Smooth muscle cell (in vitro differentiated cells): ENCODE measurements at regions not wholly inside any gene's neighbourhood (a gene's known extent, or its start where the extent isn't known, plus 50 kb on each side); places are given as distances from the start of the nearest gene placed in this dataset.

Experiments used
- DNase-seq: peaks from one replicate; lab custom pipeline; 2025; ENCODE audit not compliant: unreplicated experiment; lab: John Stamatoyannopoulos, UW
- H2AFZ ChIP-seq: fragments of 200-600 bp; sonication (generic); 2 replicates; pipeline ENCODE4 v1.6.0; 2016; ENCODE audit warnings: antibody characterized with exemption, low read depth, mild to moderate bottlenecking
- H3F3A ChIP-seq: fragments of 200-600 bp; sonication (generic); 2 replicates; pipeline ENCODE4 v1.6.0; 2017; ENCODE audit warnings: antibody characterized with exemption, low read depth
- H3K27ac ChIP-seq: fragments of 200-600 bp; sonication (generic); 2 replicates; pipeline ENCODE4 v1.5.1; 2016; ENCODE audit warnings: low read depth, mild to moderate bottlenecking
- H3K27me3 ChIP-seq: fragments of 200-600 bp; sonication (generic); 2 replicates; pipeline ENCODE4 v1.6.1; 2016; ENCODE audit warnings: low read depth, mild to moderate bottlenecking
- H3K36me3 ChIP-seq: fragments of 200-600 bp; sonication (generic); 2 replicates; pipeline ENCODE4 v1.5.1; 2016; ENCODE audit warnings: low read depth
- H3K4me1 ChIP-seq: fragments of 200-600 bp; sonication (generic); 2 replicates; pipeline ENCODE4 v1.5.1; 2016; ENCODE audit warnings: low read depth
- H3K4me2 ChIP-seq: fragments of 200-600 bp; sonication (generic); 2 replicates; pipeline ENCODE4 v1.6.0; 2016; ENCODE audit warnings: mild to moderate bottlenecking
- H3K4me3 ChIP-seq: fragments of 200-600 bp; sonication (generic); 2 replicates; pipeline ENCODE4 v1.5.1; 2016; ENCODE audit warnings: mild to moderate bottlenecking
- H3K79me2 ChIP-seq: fragments of 200-600 bp; sonication (generic); 2 replicates; pipeline ENCODE4 v1.6.0; 2016; ENCODE audit warnings: low read depth, mild to moderate bottlenecking
- H3K9ac ChIP-seq: fragments of 200-600 bp; sonication (generic); 2 replicates; pipeline ENCODE4 v1.6.0; 2016; ENCODE audit warnings: low read depth
- H3K9me3 ChIP-seq: fragments of 200-600 bp; sonication (generic); replicated peaks from 2 replicates; pipeline ENCODE4 v1.5.1; 2016; ENCODE audit warnings: low read depth
- H4K20me1 ChIP-seq: fragments of 200-600 bp; sonication (generic); 2 replicates; pipeline ENCODE4 v1.6.0; 2016; ENCODE audit warnings: low read depth
- WGBS: methylation state at CpG from one replicate; pipeline ENCODE4 v1.1.7; 2016; ENCODE audit warnings: low lambda C conversion rate; 5-methylcytosine and 5-hydroxymethylcytosine counted together
- TF ChIP-seq, protein P1 (sequence below): fragments of 200-600 bp; sonication (generic); IDR thresholded peaks from 2 replicates; pipeline ENCODE4 v1.5.1; 2017; ENCODE audit warnings: borderline replicate concordance, mild to moderate bottlenecking, antibody characterized with exemption; ENCODE audit not compliant: insufficient read depth, poor library complexity, severe bottlenecking

DNA sequence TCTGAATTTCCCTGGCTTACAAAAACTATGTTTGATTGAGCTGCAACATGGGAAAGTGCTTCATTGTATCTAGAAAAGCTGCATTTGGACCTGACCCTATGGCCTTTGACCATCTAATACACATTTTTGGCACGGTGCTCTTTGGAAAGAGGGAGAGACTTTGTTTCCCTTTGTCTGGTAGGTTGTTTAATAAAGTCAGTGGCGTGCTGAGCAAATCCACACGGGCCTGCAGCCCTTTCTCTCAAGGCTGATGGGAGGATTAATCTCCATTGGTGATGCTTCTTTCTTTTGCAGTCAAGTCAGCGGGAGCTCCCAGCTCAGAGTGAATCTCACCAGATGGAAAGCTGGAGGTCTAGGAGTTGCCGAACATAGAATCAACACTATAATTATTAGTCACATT lies 314.7 kb upstream of the CNR1 start:
- Histone ChIP-seq H3K36me3 (no peaks in the 10 kb centered on the region), H3K27me3 (no peaks in the 10 kb centered on the region), H4K20me1 (no peaks in the 10 kb centered on the region), H3K9ac (no peak overlapping the region), H3F3A (no peaks in the 10 kb centered on the region), H2AFZ (no peak overlapping the region), H3K79me2 (no peaks in the 10 kb centered on the region), H3K4me2 (no peak overlapping the region), H3K9me3 (no peaks in the 10 kb centered on the region), H3K4me3 (no peak overlapping the region), H3K27ac (no peak overlapping the region), H3K4me1 (peaks cover 5% of the 10 kb centered on the region)
- TF ChIP-seq, protein P1, sequence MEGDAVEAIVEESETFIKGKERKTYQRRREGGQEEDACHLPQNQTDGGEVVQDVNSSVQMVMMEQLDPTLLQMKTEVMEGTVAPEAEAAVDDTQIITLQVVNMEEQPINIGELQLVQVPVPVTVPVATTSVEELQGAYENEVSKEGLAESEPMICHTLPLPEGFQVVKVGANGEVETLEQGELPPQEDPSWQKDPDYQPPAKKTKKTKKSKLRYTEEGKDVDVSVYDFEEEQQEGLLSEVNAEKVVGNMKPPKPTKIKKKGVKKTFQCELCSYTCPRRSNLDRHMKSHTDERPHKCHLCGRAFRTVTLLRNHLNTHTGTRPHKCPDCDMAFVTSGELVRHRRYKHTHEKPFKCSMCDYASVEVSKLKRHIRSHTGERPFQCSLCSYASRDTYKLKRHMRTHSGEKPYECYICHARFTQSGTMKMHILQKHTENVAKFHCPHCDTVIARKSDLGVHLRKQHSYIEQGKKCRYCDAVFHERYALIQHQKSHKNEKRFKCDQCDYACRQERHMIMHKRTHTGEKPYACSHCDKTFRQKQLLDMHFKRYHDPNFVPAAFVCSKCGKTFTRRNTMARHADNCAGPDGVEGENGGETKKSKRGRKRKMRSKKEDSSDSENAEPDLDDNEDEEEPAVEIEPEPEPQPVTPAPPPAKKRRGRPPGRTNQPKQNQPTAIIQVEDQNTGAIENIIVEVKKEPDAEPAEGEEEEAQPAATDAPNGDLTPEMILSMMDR: no peak
- no peak for DNase-seq
- 87% methylated on average over 5 of the region's 5 CpGs for whole genome bisulfite sequencing

DNA sequence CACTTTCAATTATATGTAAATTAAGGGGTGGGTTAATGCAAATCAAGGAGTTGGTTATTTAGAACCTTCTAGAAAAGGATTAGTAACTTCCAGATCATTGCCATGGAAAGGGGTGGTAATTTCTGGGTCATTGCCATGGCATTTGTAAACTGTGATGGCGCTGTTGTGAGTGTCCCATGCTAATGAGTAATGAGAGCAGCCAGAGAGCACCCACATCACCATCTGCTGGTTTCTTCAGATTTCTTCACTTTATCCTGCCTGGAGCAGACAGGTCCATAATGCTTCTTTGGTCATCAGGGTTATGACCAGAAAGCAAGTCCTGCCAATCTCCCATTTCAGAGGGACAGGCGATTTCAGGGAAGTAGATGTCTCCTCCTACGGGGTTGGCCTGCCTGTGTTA lies 311.3 kb upstream of the CNR1 start:
- H3K4me1 ChIP-seq: peaks cover 5% of the 10 kb centered on the region
- no peak overlapping the region for H3K27ac ChIP-seq
- H3K4me2 ChIP-seq: no peak overlapping the region
- H3K27me3 ChIP-seq: no peaks in the 10 kb centered on the region
- DNase-seq: no peak
- 76% methylated on average over 3 of the region's 3 CpGs for WGBS
- H3K79me2 ChIP-seq: no peaks in the 10 kb centered on the region
- no peak overlapping the region for H3K9ac ChIP-seq
- H3K9me3 ChIP-seq: no peaks in the 10 kb centered on the region
- no peak overlapping the region for H2AFZ ChIP-seq
- no peaks in the 10 kb centered on the region for H3K36me3 ChIP-seq
- H3K4me3 ChIP-seq: no peak overlapping the region
- TF ChIP-seq, protein P1: no peak
- H3F3A ChIP-seq: no peaks in the 10 kb centered on the region
- no peaks in the 10 kb centered on the region for H4K20me1 ChIP-seq

DNA sequence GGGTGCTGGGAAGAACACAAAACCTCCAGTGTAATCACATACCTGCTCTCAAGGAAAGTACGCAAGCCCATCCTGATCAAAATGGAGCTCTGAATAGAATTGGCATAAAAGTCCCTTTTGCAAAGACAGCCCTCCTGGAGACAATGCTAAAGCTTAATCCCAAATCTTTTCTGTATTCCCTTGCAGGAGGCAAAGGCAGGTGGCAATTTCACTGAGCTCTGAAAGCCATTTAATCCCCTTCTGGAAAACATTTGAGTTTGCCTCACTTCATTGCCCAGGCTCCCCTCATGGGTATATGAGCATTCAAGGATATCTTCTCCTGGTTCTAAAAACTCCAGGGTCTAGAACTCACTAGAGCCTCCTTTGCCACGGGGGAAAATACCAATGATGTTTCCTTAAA lies 310.2 kb upstream of the CNR1 start:
- no peak overlapping the region for H2AFZ ChIP-seq
- no peaks in the 10 kb centered on the region for H3K9me3 ChIP-seq
- no peaks in the 10 kb centered on the region for H3K36me3 ChIP-seq
- no peak overlapping the region for H3K27ac ChIP-seq
- H3K79me2 ChIP-seq: no peaks in the 10 kb centered on the region
- H3K27me3 ChIP-seq: no peaks in the 10 kb centered on the region
- no peak overlapping the region for H3K9ac ChIP-seq
- no peak overlapping the region for H3K4me2 ChIP-seq
- DNase-seq: no peak
- TF ChIP-seq, protein P1: no peak
- H3K4me3 ChIP-seq: no peak overlapping the region
- peaks cover 5% of the 10 kb centered on the region for H3K4me1 ChIP-seq
- WGBS: 87% methylated on average over 2 of the region's 2 CpGs
- H4K20me1 ChIP-seq: no peaks in the 10 kb centered on the region
- no peaks in the 10 kb centered on the region for H3F3A ChIP-seq

DNA sequence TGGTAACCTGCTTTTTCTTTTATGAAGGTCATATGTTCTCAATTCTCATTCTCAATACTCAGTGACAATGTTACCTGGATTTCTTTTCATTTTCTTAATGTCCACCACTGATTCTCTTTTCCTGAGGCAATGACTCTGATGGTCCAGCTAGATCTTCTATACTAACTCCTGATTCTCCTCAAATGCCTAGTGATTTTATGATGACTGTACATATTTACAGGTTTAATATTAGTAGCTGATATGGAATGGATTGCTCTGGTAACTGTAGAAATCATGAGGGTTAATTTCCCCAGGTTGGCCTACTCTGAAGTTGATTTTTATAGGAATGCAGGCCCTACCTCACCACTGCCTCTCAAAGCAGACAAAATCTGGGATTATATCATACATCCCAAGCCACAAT lies 308.6 kb upstream of the CNR1 start:
- H3K79me2 ChIP-seq: no peaks in the 10 kb centered on the region
- no peak overlapping the region for H3K4me3 ChIP-seq
- H3K4me1 ChIP-seq: no peaks in the 10 kb centered on the region
- TF ChIP-seq, protein P1: no peak
- no peaks in the 10 kb centered on the region for H3F3A ChIP-seq
- no peak overlapping the region for H3K4me2 ChIP-seq
- no peaks in the 10 kb centered on the region for H3K9me3 ChIP-seq
- no peaks in the 10 kb centered on the region for H4K20me1 ChIP-seq
- no peaks in the 10 kb centered on the region for H3K27me3 ChIP-seq
- H3K36me3 ChIP-seq: no peaks in the 10 kb centered on the region
- DNase-seq: no peak
- no peak overlapping the region for H3K9ac ChIP-seq
- no peak overlapping the region for H2AFZ ChIP-seq
- H3K27ac ChIP-seq: no peak overlapping the region
